Ovary (tissue), 7 donors: ENCODE measurements at regions not wholly inside any gene's neighbourhood (a gene's known extent, or its start where the extent isn't known, plus 50 kb on each side); places are given as distances from the start of the nearest gene placed in this dataset.
A peak's percentile ranks its signal among the peaks of the same experiment; 100 is the strongest.

Experiments used
- DNase-seq, 5 donors: peaks; one replicate each; pipeline ENCODE4 v3.0.0-alpha.2; 2019 to 2020
- H3K27ac ChIP-seq, 2 donors: fragments of 200-600 bp; one replicate each; pipeline versions ENCODE4 v1.5.1 to v1.8.0; 2019 to 2022
- H3K27me3 ChIP-seq: fragments of 200-600 bp; one replicate; pipeline ENCODE4 v1.8.0; 2022
- H3K36me3 ChIP-seq: fragments of 200-600 bp; sonication (generic); one replicate; pipeline ENCODE4 v1.5.1; 2019
- H3K4me1 ChIP-seq: one replicate; pipeline ENCODE4 v1.8.1; 2013; ENCODE audit warnings: mild to moderate bottlenecking, moderate library complexity; ENCODE audit not compliant: insufficient read depth
- H3K4me3 ChIP-seq: fragments of 200-600 bp; sonication (generic); one replicate; pipeline ENCODE4 v1.5.1; 2017
- H3K9me3 ChIP-seq, 2 donors: fragments of 200-600 bp in 1 of 2; sonication (generic) in 1 of 2; one replicate each; pipeline versions ENCODE4 v1.5.1 to v1.8.1; 2013 to 2019; ENCODE audit warnings: mild to moderate bottlenecking in 1 of 2, moderate library complexity in 1 of 2
- CTCF ChIP-seq, 3 donors: fragments of 450-650 bp in 2 of 3; fragments of 200-600 bp in 1 of 3; IDR thresholded peaks; one replicate each; pipeline versions ENCODE4 v1.5.1 to v1.8.0; 2016 to 2022; ENCODE audit warnings: antibody characterized with exemption in 3 of 3, mild to moderate bottlenecking in 1 of 3
- EP300 ChIP-seq: sonication (generic); formaldehyde crosslinking; IDR thresholded peaks from one replicate; pipeline ENCODE4 v1.6.1; 2017; ENCODE audit warnings: antibody characterized with exemption
- POLR2A ChIP-seq: fragments of 450-650 bp; IDR thresholded peaks from one replicate; pipeline ENCODE4 v1.6.1; 2017; ENCODE audit warnings: antibody characterized with exemption, mild to moderate bottlenecking, moderate library complexity
- WGBS, 3 donors: extraction: QIAGEN DNeasy Blood & Tissue Kit in 1 of 3; methylation state at CpG; one replicate each; pipeline versions ENCODE4 v1.1.5 to v1.1.7; 2013 to 2017; 5-methylcytosine and 5-hydroxymethylcytosine counted together
- intact Hi-C, 4 donors: fragments of 100-400 bp; cut with DNase I; formaldehyde crosslinking; loops; one replicate each; pipeline versions ENCODE4 v1.11.0 to v1.15.1; 2022 to 2023
- donor health status: DM: no; HTN: no; CAD: no; lungs with moderate emphysema.
- donor health status: DM: no; HTN: no; CAD: no.
- donor health status: Bipolar disorder and iron deficiency.
- donor health status: DM: no; HTN: no; CAD: no.
- donor health status: DM: yes; HTN: yes; CAD: no.

DNA sequence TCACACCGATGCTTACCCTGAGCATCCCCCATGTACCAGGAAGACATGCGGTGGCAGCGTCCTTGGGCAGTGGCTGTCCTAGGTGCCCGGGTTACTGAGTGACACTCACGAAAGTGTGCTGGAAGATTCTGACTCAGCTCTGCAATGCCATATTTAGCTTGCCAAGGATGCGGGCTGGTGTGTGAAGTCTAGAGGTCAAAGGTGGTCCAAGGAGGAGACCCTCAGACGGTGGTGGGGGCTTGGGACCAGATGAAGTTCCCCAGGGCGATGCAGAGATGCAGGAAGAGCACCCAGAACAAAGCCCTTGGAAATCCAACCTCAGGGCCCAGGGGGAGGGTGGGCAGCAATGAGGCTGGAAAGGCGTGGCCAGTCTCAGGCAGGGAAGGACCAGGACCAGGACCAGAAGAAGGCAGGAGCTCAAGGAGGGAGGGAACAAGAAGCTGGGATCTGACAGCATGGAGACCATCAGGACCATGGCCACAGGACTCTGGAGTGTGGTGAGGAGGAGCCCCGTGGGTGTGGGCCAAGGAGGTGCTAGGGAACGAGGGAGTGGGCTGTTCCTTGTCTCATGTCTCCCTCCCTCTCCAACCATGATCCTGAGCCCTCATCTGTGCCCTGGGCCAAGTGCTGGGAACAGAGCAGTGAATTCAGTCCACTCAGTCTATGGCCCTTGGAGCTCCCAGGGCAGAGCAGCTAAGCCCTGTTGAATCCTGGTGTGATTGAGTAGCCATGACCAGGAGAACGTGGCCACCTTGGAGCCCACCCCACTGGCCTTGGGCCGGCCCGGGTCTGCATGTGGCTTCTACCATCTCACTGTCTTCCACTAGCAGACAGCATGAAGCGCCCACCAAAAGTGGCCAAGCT, 310.1 kb upstream of the DIO3 start:
- intact Hi-C loops: no loop called here
- WGBS, 3 donors: 89 to 94% (median 90%) methylated on average over 15 of the region's 15 CpGs
- Histone ChIP-seq H3K4me3 (no peak overlapping the region), H3K27ac (no peak overlapping the region), H3K36me3 (no peaks in the 10 kb centered on the region), H3K9me3 (no peaks in the 10 kb centered on the region), H3K4me1 (peaks cover 1% of the 10 kb centered on the region), H3K27me3 (no peaks in the 10 kb centered on the region)
- DNase-seq: peak in 1 of 5 donors; percentile 14
- TF ChIP-seq CTCF (IDR thresholded peaks at IDR 0.05): no peak
- TF ChIP-seq EP300: no peak
- no peak for TF ChIP-seq POLR2A

GRCh38 chr14:101251812-101252442, 309.4 kb upstream of the DIO3 start:
- WGBS, 3 donors: 91 to 93% (median 93%) methylated on average over 15 of the region's 15 CpGs
- DNase-seq: no peak
- peaks cover 1% of the 10 kb centered on the region for H3K4me1 ChIP-seq
- no peak for TF ChIP-seq POLR2A
- no peak for TF ChIP-seq EP300
- no peak for TF ChIP-seq CTCF (IDR thresholded peaks at IDR 0.05)
- intact Hi-C loops: no loop called here
- no peak overlapping the region for H3K4me3 ChIP-seq
- H3K9me3 ChIP-seq: no peaks in the 10 kb centered on the region
- no peaks in the 10 kb centered on the region for H3K36me3 ChIP-seq
- no peak overlapping the region for H3K27ac ChIP-seq
- H3K27me3 ChIP-seq: no peaks in the 10 kb centered on the region

GRCh38 chr14:101252443-101253214, 308.7 kb upstream of the DIO3 start:
- 80 to 87% (median 82%) methylated on average over 13 of the region's 13 CpGs for WGBS, 3 donors
- intact Hi-C loops: no loop called here

More at GRCh38 chr14:101252443-101253214, 308.7 kb upstream of the DIO3 start:
- no peak for DNase-seq
- H3K27ac ChIP-seq: no peak overlapping the region
- TF ChIP-seq EP300 (no peak), POLR2A (no peak), CTCF (IDR thresholded peaks at IDR 0.05) (no peak)
- no peak overlapping the region for H3K4me3 ChIP-seq
- H3K4me1 ChIP-seq: peaks cover 1% of the 10 kb centered on the region
- H3K9me3 ChIP-seq: no peaks in the 10 kb centered on the region
- H3K36me3 ChIP-seq: no peaks in the 10 kb centered on the region
- no peaks in the 10 kb centered on the region for H3K27me3 ChIP-seq
